Prostate gland (tissue), 2 donors: ENCODE measurements at regions not wholly inside any gene's neighbourhood (a gene's known extent, or its start where the extent isn't known, plus 50 kb on each side); places are given as distances from the start of the nearest gene placed in this dataset.
"Not testable (repeated sequence)": the region's sequence is repeated elsewhere in the genome, so short reads cannot be mapped to it uniquely, and the experiment has no call there.

Experiments
- DNase-seq: peaks from one replicate; pipeline ENCODE4 v3.0.0-alpha.2; 2019; ENCODE audit warnings: low spot score
- H3K27ac ChIP-seq, 2 donors: fragments of 200-600 bp; sonication (generic); 2 replicates each; pipeline ENCODE4 v1.5.1; 2017 to 2019
- H3K27me3 ChIP-seq: fragments of 200-600 bp; sonication (generic); replicated peaks from 2 replicates; pipeline ENCODE4 v1.5.1; 2019; ENCODE audit not compliant: insufficient read depth
- H3K36me3 ChIP-seq, 2 donors: fragments of 200-600 bp; sonication (generic); 1 replicate in 1 of 2; 2 replicates in 1 of 2; pipeline versions ENCODE4 v1.5.1 to v1.8.1; 2017 to 2019
- H3K4me1 ChIP-seq: fragments of 200-600 bp; sonication (generic); replicated peaks from 2 replicates; pipeline ENCODE4 v1.5.1; 2019
- H3K4me3 ChIP-seq, 2 donors: fragments of 200-600 bp; sonication (generic); 2 replicates each; pipeline ENCODE4 v1.5.1; 2017 to 2019
- H3K9me3 ChIP-seq: fragments of 200-600 bp; sonication (generic); 2 replicates; pipeline ENCODE4 v1.5.1; 2017
- CTCF ChIP-seq, 4 experiments: fragments of 200-600 bp in 2 of 4; fragments of 450-650 bp in 2 of 4; sonication (generic) in 2 of 4; IDR thresholded peaks; 1 replicate in 3 of 4; 2 replicates in 1 of 4; pipeline ENCODE4 v1.5.1; 2016 to 2019; ENCODE audit warnings: antibody characterized with exemption in 4 of 4, mild to moderate bottlenecking in 2 of 4, moderate library complexity in 2 of 4
- POLR2A ChIP-seq: fragments of 450-650 bp; IDR thresholded peaks from one replicate; pipeline ENCODE4 v1.6.1; 2016; ENCODE audit warnings: antibody characterized with exemption, mild to moderate bottlenecking
- POLR2AphosphoS5 ChIP-seq: sonication (generic); formaldehyde crosslinking; IDR thresholded peaks from one replicate; pipeline ENCODE4 v1.6.1; 2017; ENCODE audit warnings: antibody characterized with exemption
- whole genome bisulfite sequencing: methylation state at CpG from one replicate; pipeline ENCODE4 v1.1.5; 2018; 5-methylcytosine and 5-hydroxymethylcytosine counted together
- intact Hi-C: fragments of 100-400 bp; cut with DNase I; formaldehyde crosslinking; loops from one replicate; pipeline ENCODE4 v1.14.2; 2022

- intact Hi-C loops: no loop called here
- TF ChIP-seq POLR2AphosphoS5 (no peak), POLR2A (no peak), CTCF (IDR thresholded peaks at IDR 0.05) (no peak)
- no peak overlapping the region for H3K27ac ChIP-seq
- H3K4me3 ChIP-seq: no peak overlapping the region
- DNase-seq: no peak
- no peaks in the 10 kb centered on the region for H3K4me1 ChIP-seq
- 81% methylated on average over 19 of the region's 19 CpGs for WGBS
- H3K9me3 ChIP-seq: no peaks in the 10 kb centered on the region
- H3K36me3 ChIP-seq: no peaks in the 10 kb centered on the region
- no peaks in the 10 kb centered on the region for H3K27me3 ChIP-seq
Measured at GRCh38 chr6:167219967-167220512, 62.3 kb upstream of the GPR31 start.

- Histone ChIP-seq H3K27me3 (no peaks in the 10 kb centered on the region), H3K27ac (no peak overlapping the region), H3K4me3 (no peak overlapping the region), H3K4me1 (no peaks in the 10 kb centered on the region), H3K36me3 (no peaks in the 10 kb centered on the region), H3K9me3 (no peaks in the 10 kb centered on the region)
- WGBS: 50% methylated on average over 19 of the region's 19 CpGs
- no peak for TF ChIP-seq POLR2A
- TF ChIP-seq POLR2AphosphoS5: no peak
- TF ChIP-seq CTCF (IDR thresholded peaks at IDR 0.05): no peak
- no peak for DNase-seq
- intact Hi-C loops: no loop called here
Measured at GRCh38 chr6:167221400-167222201, 63.8 kb upstream of the GPR31 start.

- intact Hi-C loops, H3K4me1 ChIP-seq, H3K27ac ChIP-seq, H3K9me3 ChIP-seq, H3K36me3 ChIP-seq, H3K4me3 ChIP-seq, H3K27me3 ChIP-seq: not testable (repeated sequence)
- peak; percentile 49 for DNase-seq
- peak; percentile 83 for TF ChIP-seq POLR2AphosphoS5
- WGBS: 67% methylated on average over 13 of the region's 13 CpGs
Measured at GRCh38 chr6:167225566-167226382, 65.3 kb upstream of the UNC93A start.

GRCh38 chr6:167226383-167226685 is 64.8 kb upstream of the UNC93A start:
- TF ChIP-seq POLR2AphosphoS5: no peak
- no peak for TF ChIP-seq CTCF (IDR thresholded peaks at IDR 0.05)
- no peak for TF ChIP-seq POLR2A
- Histone ChIP-seq H3K27ac (no peak overlapping the region), H3K4me1 (no peaks in the 10 kb centered on the region), H3K36me3 (no peaks in the 10 kb centered on the region), H3K27me3 (no peaks in the 10 kb centered on the region), H3K9me3 (no peaks in the 10 kb centered on the region), H3K4me3 (no peak overlapping the region)
- intact Hi-C loops: no loop called here
- WGBS: 56% methylated on average over 3 of the region's 3 CpGs
- no peak for DNase-seq

GRCh38 chr6:167226791-167227190 is 64.3 kb upstream of the UNC93A start:
- 75% methylated on average over 9 of the region's 9 CpGs for WGBS
- no peak overlapping the region for H3K4me3 ChIP-seq

More at GRCh38 chr6:167226791-167227190, 64.3 kb upstream of the UNC93A start:
- no peak for DNase-seq
- intact Hi-C loops: no loop called here
- H3K36me3 ChIP-seq: no peaks in the 10 kb centered on the region
- H3K9me3 ChIP-seq: no peaks in the 10 kb centered on the region
- H3K4me1 ChIP-seq: no peaks in the 10 kb centered on the region
- no peaks in the 10 kb centered on the region for H3K27me3 ChIP-seq
- no peak overlapping the region for H3K27ac ChIP-seq
- TF ChIP-seq POLR2A: no peak
- TF ChIP-seq POLR2AphosphoS5: no peak
- no peak for TF ChIP-seq CTCF (IDR thresholded peaks at IDR 0.05)
